WTC11 (cell line): ENCODE measurements at regions not wholly inside any gene's neighbourhood (a gene's known extent, or its start where the extent isn't known, plus 50 kb on each side); places are given as distances from the start of the nearest gene placed in this dataset.

Experiments used
- CREB1 ChIP-seq: sonication (generic); formaldehyde crosslinking; IDR thresholded peaks from 2 replicates; pipeline ENCODE4 v1.8.0; 2023; ENCODE audit warnings: mild to moderate bottlenecking, missing genetic modification reagents
- ELF4 ChIP-seq: sonication (generic); formaldehyde crosslinking; IDR thresholded peaks from 2 replicates; pipeline ENCODE4 v1.8.1; 2022; ENCODE audit warnings: low read depth, mild to moderate bottlenecking, moderate library complexity, missing genetic modification reagents
- FOXJ3 ChIP-seq: sonication (generic); formaldehyde crosslinking; IDR thresholded peaks from 2 replicates; pipeline ENCODE4 v1.9.0; 2021; ENCODE audit warnings: missing genetic modification reagents, mild to moderate bottlenecking, borderline replicate concordance
- NR3C1 ChIP-seq: sonication (generic); formaldehyde crosslinking; conservative IDR thresholded peaks from 2 replicates; pipeline ENCODE4 v1.8.1; 2023; ENCODE audit warnings: low read depth, mild to moderate bottlenecking, missing genetic modification reagents
- SP1 ChIP-seq: sonication (generic); formaldehyde crosslinking; conservative IDR thresholded peaks from 2 replicates; pipeline ENCODE4 v1.8.1; 2022; ENCODE audit warnings: missing genetic modification reagents
- ZBTB21 ChIP-seq: sonication (generic); formaldehyde crosslinking; IDR thresholded peaks from 2 replicates; pipeline ENCODE4 v1.8.1; 2023; ENCODE audit warnings: mild to moderate bottlenecking, missing genetic modification reagents, borderline replicate concordance
- TF ChIP-seq, protein P1 (sequence below): fragments of 200-600 bp; IDR thresholded peaks from 2 replicates; pipeline ENCODE4 v1.8.0; 2022; ENCODE audit warnings: antibody characterized with exemption
- TF ChIP-seq, protein P2 (sequence below): sonication (generic); formaldehyde crosslinking; IDR thresholded peaks from 2 replicates; pipeline ENCODE4 v1.8.1; 2023; ENCODE audit warnings: mild to moderate bottlenecking, missing genetic modification reagents, moderate library complexity
- TF ChIP-seq, protein P3 (sequence below): sonication (generic); formaldehyde crosslinking; IDR thresholded peaks from 2 replicates; pipeline ENCODE4 v1.8.0; 2022; ENCODE audit warnings: mild to moderate bottlenecking, missing genetic modification reagents
- TF ChIP-seq, protein P4 (sequence below): sonication (generic); formaldehyde crosslinking; IDR thresholded peaks from 2 replicates; pipeline ENCODE4 v1.8.0; 2022; ENCODE audit warnings: mild to moderate bottlenecking, missing genetic modification reagents
- TF ChIP-seq, protein P5 (sequence below): sonication (generic); formaldehyde crosslinking; IDR thresholded peaks from 2 replicates; pipeline ENCODE4 v1.8.0; 2023; ENCODE audit warnings: missing genetic modification reagents
- TF ChIP-seq, protein P6 (sequence below): sonication (generic); formaldehyde crosslinking; IDR thresholded peaks from 2 replicates; pipeline ENCODE4 v1.8.0; 2023; ENCODE audit warnings: mild to moderate bottlenecking, missing genetic modification reagents
- TF ChIP-seq, protein P7 (sequence below): sonication (generic); formaldehyde crosslinking; IDR thresholded peaks from 2 replicates; pipeline ENCODE4 v1.8.0; 2023; ENCODE audit warnings: missing genetic modification reagents, mild to moderate bottlenecking, borderline replicate concordance

DNA sequence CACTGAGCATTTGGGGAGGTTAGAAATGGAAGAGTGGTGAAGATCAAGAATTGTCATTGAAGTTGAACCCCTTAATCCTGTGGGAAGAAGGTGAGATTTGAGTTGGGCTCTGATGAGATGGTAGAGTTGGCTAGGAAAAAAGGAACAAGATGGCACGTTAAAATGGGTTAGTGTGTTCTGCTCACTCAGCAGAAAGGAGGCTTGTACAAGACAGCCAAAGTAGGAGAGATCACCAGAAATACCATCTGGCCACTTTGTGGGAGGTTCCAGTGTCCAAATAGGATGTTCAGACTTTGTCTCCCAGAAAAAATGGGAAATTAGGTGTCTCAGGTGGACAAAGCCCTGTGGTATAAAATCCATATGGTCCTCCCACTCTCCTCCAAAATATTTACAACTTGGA lies 56.0 kb upstream of the SLC14A2 start:
- TF ChIP-seq, protein P1, sequence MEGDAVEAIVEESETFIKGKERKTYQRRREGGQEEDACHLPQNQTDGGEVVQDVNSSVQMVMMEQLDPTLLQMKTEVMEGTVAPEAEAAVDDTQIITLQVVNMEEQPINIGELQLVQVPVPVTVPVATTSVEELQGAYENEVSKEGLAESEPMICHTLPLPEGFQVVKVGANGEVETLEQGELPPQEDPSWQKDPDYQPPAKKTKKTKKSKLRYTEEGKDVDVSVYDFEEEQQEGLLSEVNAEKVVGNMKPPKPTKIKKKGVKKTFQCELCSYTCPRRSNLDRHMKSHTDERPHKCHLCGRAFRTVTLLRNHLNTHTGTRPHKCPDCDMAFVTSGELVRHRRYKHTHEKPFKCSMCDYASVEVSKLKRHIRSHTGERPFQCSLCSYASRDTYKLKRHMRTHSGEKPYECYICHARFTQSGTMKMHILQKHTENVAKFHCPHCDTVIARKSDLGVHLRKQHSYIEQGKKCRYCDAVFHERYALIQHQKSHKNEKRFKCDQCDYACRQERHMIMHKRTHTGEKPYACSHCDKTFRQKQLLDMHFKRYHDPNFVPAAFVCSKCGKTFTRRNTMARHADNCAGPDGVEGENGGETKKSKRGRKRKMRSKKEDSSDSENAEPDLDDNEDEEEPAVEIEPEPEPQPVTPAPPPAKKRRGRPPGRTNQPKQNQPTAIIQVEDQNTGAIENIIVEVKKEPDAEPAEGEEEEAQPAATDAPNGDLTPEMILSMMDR: no peak
- TF ChIP-seq FOXJ3 (CRISPR knock-in tag) (no peak), SP1 (CRISPR knock-in tag) (no peak), ELF4 (CRISPR knock-in tag) (no peak), ZBTB21 (no peak), NR3C1 (CRISPR knock-in tag) (no peak), CREB1 (CRISPR knock-in tag) (no peak)
- TF ChIP-seq, protein P2, sequence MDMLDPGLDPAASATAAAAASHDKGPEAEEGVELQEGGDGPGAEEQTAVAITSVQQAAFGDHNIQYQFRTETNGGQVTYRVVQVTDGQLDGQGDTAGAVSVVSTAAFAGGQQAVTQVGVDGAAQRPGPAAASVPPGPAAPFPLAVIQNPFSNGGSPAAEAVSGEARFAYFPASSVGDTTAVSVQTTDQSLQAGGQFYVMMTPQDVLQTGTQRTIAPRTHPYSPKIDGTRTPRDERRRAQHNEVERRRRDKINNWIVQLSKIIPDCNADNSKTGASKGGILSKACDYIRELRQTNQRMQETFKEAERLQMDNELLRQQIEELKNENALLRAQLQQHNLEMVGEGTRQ (CRISPR knock-in tag): no peak
- TF ChIP-seq, protein P3, sequence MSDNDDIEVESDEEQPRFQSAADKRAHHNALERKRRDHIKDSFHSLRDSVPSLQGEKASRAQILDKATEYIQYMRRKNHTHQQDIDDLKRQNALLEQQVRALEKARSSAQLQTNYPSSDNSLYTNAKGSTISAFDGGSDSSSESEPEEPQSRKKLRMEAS: no peak
- TF ChIP-seq, protein P4, sequence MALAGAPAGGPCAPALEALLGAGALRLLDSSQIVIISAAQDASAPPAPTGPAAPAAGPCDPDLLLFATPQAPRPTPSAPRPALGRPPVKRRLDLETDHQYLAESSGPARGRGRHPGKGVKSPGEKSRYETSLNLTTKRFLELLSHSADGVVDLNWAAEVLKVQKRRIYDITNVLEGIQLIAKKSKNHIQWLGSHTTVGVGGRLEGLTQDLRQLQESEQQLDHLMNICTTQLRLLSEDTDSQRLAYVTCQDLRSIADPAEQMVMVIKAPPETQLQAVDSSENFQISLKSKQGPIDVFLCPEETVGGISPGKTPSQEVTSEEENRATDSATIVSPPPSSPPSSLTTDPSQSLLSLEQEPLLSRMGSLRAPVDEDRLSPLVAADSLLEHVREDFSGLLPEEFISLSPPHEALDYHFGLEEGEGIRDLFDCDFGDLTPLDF (CRISPR knock-in tag): no peak
- TF ChIP-seq, protein P5, sequence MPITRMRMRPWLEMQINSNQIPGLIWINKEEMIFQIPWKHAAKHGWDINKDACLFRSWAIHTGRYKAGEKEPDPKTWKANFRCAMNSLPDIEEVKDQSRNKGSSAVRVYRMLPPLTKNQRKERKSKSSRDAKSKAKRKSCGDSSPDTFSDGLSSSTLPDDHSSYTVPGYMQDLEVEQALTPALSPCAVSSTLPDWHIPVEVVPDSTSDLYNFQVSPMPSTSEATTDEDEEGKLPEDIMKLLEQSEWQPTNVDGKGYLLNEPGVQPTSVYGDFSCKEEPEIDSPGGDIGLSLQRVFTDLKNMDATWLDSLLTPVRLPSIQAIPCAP (CRISPR knock-in tag): no peak
- TF ChIP-seq, protein P6, sequence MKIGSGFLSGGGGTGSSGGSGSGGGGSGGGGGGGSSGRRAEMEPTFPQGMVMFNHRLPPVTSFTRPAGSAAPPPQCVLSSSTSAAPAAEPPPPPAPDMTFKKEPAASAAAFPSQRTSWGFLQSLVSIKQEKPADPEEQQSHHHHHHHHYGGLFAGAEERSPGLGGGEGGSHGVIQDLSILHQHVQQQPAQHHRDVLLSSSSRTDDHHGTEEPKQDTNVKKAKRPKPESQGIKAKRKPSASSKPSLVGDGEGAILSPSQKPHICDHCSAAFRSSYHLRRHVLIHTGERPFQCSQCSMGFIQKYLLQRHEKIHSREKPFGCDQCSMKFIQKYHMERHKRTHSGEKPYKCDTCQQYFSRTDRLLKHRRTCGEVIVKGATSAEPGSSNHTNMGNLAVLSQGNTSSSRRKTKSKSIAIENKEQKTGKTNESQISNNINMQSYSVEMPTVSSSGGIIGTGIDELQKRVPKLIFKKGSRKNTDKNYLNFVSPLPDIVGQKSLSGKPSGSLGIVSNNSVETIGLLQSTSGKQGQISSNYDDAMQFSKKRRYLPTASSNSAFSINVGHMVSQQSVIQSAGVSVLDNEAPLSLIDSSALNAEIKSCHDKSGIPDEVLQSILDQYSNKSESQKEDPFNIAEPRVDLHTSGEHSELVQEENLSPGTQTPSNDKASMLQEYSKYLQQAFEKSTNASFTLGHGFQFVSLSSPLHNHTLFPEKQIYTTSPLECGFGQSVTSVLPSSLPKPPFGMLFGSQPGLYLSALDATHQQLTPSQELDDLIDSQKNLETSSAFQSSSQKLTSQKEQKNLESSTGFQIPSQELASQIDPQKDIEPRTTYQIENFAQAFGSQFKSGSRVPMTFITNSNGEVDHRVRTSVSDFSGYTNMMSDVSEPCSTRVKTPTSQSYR: no peak
- TF ChIP-seq, protein P7, sequence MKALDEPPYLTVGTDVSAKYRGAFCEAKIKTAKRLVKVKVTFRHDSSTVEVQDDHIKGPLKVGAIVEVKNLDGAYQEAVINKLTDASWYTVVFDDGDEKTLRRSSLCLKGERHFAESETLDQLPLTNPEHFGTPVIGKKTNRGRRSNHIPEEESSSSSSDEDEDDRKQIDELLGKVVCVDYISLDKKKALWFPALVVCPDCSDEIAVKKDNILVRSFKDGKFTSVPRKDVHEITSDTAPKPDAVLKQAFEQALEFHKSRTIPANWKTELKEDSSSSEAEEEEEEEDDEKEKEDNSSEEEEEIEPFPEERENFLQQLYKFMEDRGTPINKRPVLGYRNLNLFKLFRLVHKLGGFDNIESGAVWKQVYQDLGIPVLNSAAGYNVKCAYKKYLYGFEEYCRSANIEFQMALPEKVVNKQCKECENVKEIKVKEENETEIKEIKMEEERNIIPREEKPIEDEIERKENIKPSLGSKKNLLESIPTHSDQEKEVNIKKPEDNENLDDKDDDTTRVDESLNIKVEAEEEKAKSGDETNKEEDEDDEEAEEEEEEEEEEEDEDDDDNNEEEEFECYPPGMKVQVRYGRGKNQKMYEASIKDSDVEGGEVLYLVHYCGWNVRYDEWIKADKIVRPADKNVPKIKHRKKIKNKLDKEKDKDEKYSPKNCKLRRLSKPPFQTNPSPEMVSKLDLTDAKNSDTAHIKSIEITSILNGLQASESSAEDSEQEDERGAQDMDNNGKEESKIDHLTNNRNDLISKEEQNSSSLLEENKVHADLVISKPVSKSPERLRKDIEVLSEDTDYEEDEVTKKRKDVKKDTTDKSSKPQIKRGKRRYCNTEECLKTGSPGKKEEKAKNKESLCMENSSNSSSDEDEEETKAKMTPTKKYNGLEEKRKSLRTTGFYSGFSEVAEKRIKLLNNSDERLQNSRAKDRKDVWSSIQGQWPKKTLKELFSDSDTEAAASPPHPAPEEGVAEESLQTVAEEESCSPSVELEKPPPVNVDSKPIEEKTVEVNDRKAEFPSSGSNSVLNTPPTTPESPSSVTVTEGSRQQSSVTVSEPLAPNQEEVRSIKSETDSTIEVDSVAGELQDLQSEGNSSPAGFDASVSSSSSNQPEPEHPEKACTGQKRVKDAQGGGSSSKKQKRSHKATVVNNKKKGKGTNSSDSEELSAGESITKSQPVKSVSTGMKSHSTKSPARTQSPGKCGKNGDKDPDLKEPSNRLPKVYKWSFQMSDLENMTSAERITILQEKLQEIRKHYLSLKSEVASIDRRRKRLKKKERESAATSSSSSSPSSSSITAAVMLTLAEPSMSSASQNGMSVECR (CRISPR knock-in tag): no peak
